Left lung (tissue), 4 donors: ENCODE measurements at regions not wholly inside any gene's neighbourhood (a gene's known extent, or its start where the extent isn't known, plus 50 kb on each side); places are given as distances from the start of the nearest gene placed in this dataset.

Experiments used
- ATAC-seq: fragments of 200-7000 bp; cut with Tn5 transposase; one replicate; pipeline ENCODE4 v1.9.1; 2020; ENCODE audit warnings: moderate library complexity
- DNase-seq, 4 donors: peaks; one replicate each; pipeline ENCODE4 v3.0.0-alpha.2; 2013 to 2020
- H3K27ac ChIP-seq, 2 donors: fragments of 200-600 bp; sonication (generic) in 1 of 2; one replicate each; pipeline versions ENCODE4 v1.5.0 to v1.8.0; 2020 to 2021
- H3K27me3 ChIP-seq, 2 donors: fragments of 200-600 bp; sonication (generic) in 1 of 2; one replicate each; pipeline versions ENCODE4 v1.5.0 to v1.8.0; 2020 to 2021
- H3K36me3 ChIP-seq, 2 donors: fragments of 200-600 bp; sonication (generic) in 1 of 2; one replicate each; pipeline versions ENCODE4 v1.5.0 to v1.8.0; 2020 to 2021
- H3K4me1 ChIP-seq, 2 donors: fragments of 200-600 bp; one replicate each; pipeline ENCODE4 v1.8.0; 2021
- H3K4me3 ChIP-seq, 2 donors: fragments of 200-600 bp; sonication (generic) in 1 of 2; one replicate each; pipeline versions ENCODE4 v1.5.0 to v1.8.0; 2020 to 2021; ENCODE audit warnings: mild to moderate bottlenecking in 1 of 2
- H3K9me3 ChIP-seq, 2 donors: fragments of 200-600 bp; sonication (generic) in 1 of 2; one replicate each; pipeline versions ENCODE4 v1.5.0 to v1.8.0; 2020 to 2021
- CTCF ChIP-seq, 2 donors: fragments of 200-600 bp; sonication (generic) in 1 of 2; IDR thresholded peaks; one replicate each; pipeline versions ENCODE4 v1.5.0 to v1.8.0; 2021; ENCODE audit warnings: antibody characterized with exemption in 2 of 2
- intact Hi-C, 2 donors: fragments of 100-400 bp; cut with DNase I; formaldehyde crosslinking; loops; one replicate each; pipeline versions ENCODE4 v1.11.2 to v1.14.2; 2022
- donor health status: DM: no; HTN: yes; CAD: no.
- donor health status: DM: no; HTN: no; CAD: no.

- Histone ChIP-seq H3K4me3 (no peak overlapping the region), H3K27me3 (peaks cover 0 to 20% of the 10 kb centered on the region in 2 donors), H3K4me1 (no peaks in the 10 kb centered on the region), H3K36me3 (no peaks in the 10 kb centered on the region), H3K27ac (no peak overlapping the region), H3K9me3 (no peaks in the 10 kb centered on the region)
- intact Hi-C loops: no loop called here
- no peak for DNase-seq
- no peak for ATAC-seq
- no peak for TF ChIP-seq CTCF (IDR thresholded peaks at IDR 0.05)
Observed at GRCh38 chr10:14431868-14432267, 101.1 kb upstream of the FRMD4A start.

GRCh38 chr10:14429043-14429700, 98.4 kb upstream of the FRMD4A start:
- peaks cover 0 to 20% of the 10 kb centered on the region in 2 donors for H3K27me3 ChIP-seq
- H3K4me3 ChIP-seq: no peak overlapping the region
- no peaks in the 10 kb centered on the region for H3K36me3 ChIP-seq
- no peak for TF ChIP-seq CTCF (IDR thresholded peaks at IDR 0.05)
- intact Hi-C loops: no loop called here
- H3K4me1 ChIP-seq: no peaks in the 10 kb centered on the region
- no peak for ATAC-seq
- no peaks in the 10 kb centered on the region for H3K9me3 ChIP-seq
- no peak for DNase-seq
- no peak overlapping the region for H3K27ac ChIP-seq

GRCh38 chr10:14425034-14425433, 94.3 kb upstream of the FRMD4A start:
- H3K27ac ChIP-seq: no peak overlapping the region
- no peak for DNase-seq
- TF ChIP-seq CTCF (IDR thresholded peaks at IDR 0.05): no peak
- intact Hi-C loops: no loop called here
- no peaks in the 10 kb centered on the region for H3K36me3 ChIP-seq
- no peaks in the 10 kb centered on the region for H3K9me3 ChIP-seq
- no peak overlapping the region for H3K4me3 ChIP-seq
- H3K27me3 ChIP-seq: peaks cover 0 to 20% of the 10 kb centered on the region in 2 donors
- H3K4me1 ChIP-seq: no peaks in the 10 kb centered on the region
- no peak for ATAC-seq

GRCh38 chr10:14423111-14423744, 92.5 kb upstream of the FRMD4A start:
- Histone ChIP-seq H3K27ac (no peak overlapping the region), H3K9me3 (no peaks in the 10 kb centered on the region), H3K36me3 (no peaks in the 10 kb centered on the region), H3K27me3 (peaks cover 0 to 5% of the 10 kb centered on the region in 2 donors), H3K4me1 (no peaks in the 10 kb centered on the region), H3K4me3 (no peak overlapping the region)
- DNase-seq: no peak
- no peak for TF ChIP-seq CTCF (IDR thresholded peaks at IDR 0.05)
- no peak for ATAC-seq
- intact Hi-C loops: no loop called here

GRCh38 chr10:14422431-14422830, 91.7 kb upstream of the FRMD4A start:
- Histone ChIP-seq H3K4me3 (no peak overlapping the region), H3K4me1 (no peaks in the 10 kb centered on the region), H3K27me3 (no peaks in the 10 kb centered on the region), H3K9me3 (no peaks in the 10 kb centered on the region), H3K27ac (no peak overlapping the region), H3K36me3 (no peaks in the 10 kb centered on the region)
- intact Hi-C loops: no loop called here
- no peak for DNase-seq
- TF ChIP-seq CTCF (IDR thresholded peaks at IDR 0.05): no peak
- ATAC-seq: no peak
